ENCODE measurements at regions not wholly inside any gene's neighbourhood (a gene's known extent, or its start where the extent isn't known, plus 50 kb on each side); places are given as distances from the start of the nearest gene placed in this dataset.

DNA sequence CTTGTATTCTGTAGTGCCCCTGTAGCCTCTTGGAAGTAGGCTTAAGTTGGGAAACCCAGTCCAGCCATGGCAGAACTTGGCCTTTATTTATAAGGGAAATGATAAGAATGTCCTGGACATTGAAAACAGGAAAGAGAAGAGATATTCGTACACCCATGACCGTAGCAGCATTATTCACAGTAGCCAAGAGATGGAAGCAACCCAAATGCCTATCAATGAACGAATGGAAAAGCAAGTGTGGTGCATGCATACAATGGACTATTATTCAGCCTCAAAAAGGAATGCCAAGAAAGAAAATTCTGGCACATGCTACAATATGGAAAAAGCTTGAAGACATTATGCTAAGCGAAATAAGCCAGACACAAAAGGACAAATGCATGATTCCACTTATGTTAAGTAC lies 315.3 kb downstream of the CXCL12 start:
- Histone ChIP-seq H3K27ac (ENCODE audit: low read length) (no peak overlapping the region), H3K9me2 (replicated peaks; ENCODE audit: insufficient read depth, low read length) (no peaks in the 10 kb centered on the region), H4K20me1 (ENCODE audit: insufficient read depth, low read length) (no peaks in the 10 kb centered on the region), H3K9ac (ENCODE audit: low read length) (no peak overlapping the region), H3F3A (ENCODE audit: insufficient read depth, low read length) (no peaks in the 10 kb centered on the region), H3K4me2 (ENCODE audit: low read depth, low read length) (no peak overlapping the region), H2AFZ (ENCODE audit: low read length) (no peak overlapping the region), H3K4me3 (ENCODE audit: low read length) (no peak overlapping the region), H3K79me2 (ENCODE audit: low read length) (no peaks in the 10 kb centered on the region), H3K27me3 (replicated peaks; ENCODE audit: insufficient read depth, low read length) (no peaks in the 10 kb centered on the region), H3K9me3 (replicated peaks; ENCODE audit: insufficient read depth, low read length) (no peaks in the 10 kb centered on the region), H3K4me1 (ENCODE audit: low read length) (no peaks in the 10 kb centered on the region), H3K36me3 (replicated peaks; ENCODE audit: insufficient read depth, low read length) (no peaks in the 10 kb centered on the region)
- TF ChIP-seq, protein P1, sequence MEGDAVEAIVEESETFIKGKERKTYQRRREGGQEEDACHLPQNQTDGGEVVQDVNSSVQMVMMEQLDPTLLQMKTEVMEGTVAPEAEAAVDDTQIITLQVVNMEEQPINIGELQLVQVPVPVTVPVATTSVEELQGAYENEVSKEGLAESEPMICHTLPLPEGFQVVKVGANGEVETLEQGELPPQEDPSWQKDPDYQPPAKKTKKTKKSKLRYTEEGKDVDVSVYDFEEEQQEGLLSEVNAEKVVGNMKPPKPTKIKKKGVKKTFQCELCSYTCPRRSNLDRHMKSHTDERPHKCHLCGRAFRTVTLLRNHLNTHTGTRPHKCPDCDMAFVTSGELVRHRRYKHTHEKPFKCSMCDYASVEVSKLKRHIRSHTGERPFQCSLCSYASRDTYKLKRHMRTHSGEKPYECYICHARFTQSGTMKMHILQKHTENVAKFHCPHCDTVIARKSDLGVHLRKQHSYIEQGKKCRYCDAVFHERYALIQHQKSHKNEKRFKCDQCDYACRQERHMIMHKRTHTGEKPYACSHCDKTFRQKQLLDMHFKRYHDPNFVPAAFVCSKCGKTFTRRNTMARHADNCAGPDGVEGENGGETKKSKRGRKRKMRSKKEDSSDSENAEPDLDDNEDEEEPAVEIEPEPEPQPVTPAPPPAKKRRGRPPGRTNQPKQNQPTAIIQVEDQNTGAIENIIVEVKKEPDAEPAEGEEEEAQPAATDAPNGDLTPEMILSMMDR (IDR thresholded peaks at IDR 0.05; ENCODE audit: low read length) = no peak
- TF ChIP-seq EZH2phosphoT487 (IDR thresholded peaks at IDR 0.05; ENCODE audit: low read length) (no peak), EZH2 (optimal IDR thresholded peaks at IDR 0.05; ENCODE audit: low read depth, low read length) (no peak)
- DNase-seq = no peak

DNA sequence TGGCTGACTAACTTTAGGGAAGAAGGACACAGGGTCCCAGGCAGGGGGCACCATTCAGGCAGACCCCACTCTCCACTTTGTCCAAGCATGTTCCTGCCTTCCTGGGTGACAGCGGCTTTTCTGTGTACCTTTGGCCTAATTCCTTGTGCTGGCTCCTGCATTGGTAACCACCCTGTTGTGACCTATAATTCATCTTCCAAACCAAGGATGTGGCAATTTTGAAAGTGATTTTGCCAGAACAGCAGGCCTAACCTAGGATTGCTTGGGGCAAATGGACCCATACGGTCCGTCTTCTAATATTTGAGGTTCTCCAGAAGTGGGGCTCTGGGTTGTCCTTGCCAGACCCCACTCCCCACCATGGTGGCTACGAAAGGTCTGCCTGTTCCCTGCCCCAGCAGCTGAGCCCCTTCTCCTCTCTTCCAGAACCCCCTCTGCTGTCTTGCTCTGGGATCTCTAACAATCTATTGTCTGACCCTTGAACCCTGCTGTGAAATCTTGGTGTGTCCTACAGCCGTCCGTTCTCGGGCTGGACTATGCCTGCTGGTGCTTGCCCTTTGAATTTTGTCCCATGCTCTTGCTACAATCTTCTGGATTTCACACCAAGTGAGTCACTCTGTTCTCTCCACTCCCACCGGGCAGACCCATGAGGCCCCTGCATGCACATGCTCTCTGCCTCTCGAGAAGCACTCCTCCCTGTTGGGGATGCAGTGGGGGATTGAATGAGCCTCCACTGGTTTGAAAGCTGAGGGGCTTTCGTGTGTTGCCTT lies 316.0 kb downstream of the CXCL12 start:
- TF ChIP-seq EZH2phosphoT487 (IDR thresholded peaks at IDR 0.05; ENCODE audit: low read length) (no peak), EZH2 (optimal IDR thresholded peaks at IDR 0.05; ENCODE audit: low read depth, low read length) (no peak)
- TF ChIP-seq, protein P1 (IDR thresholded peaks at IDR 0.05; ENCODE audit: low read length) = no peak

DNA sequence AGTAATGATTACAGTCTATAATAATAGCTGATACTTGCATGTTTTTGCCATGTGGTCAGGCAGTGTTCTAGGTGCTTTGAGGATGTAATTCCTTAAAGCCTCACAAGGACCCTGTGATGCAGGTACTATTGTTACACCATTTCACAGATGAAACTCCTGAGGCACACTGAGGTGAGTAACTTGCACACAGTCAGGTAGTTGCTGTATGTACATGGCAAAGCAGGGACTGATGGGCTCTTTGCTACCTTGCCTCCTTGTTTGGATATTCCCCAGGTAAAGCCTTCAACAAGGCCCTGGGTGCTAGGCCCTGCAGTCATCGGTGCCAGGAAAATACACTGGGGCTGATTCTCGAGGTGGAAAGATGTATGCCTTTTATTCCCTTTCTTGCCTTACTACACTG lies 317.5 kb downstream of the CXCL12 start:
- H3K27ac ChIP-seq (ENCODE audit: low read length) = no peak overlapping the region
- no peak overlapping the region for H3K9ac ChIP-seq (ENCODE audit: low read length)
- H3K27me3 ChIP-seq (replicated peaks; ENCODE audit: insufficient read depth, low read length) = no peaks in the 10 kb centered on the region
- H4K20me1 ChIP-seq (ENCODE audit: insufficient read depth, low read length) = no peaks in the 10 kb centered on the region
- no peak overlapping the region for H3K4me3 ChIP-seq (ENCODE audit: low read length)
- H3K4me2 ChIP-seq (ENCODE audit: low read depth, low read length) = no peak overlapping the region
- no peaks in the 10 kb centered on the region for H3K36me3 ChIP-seq (replicated peaks; ENCODE audit: insufficient read depth, low read length)
- DNase-seq = no peak
- H3K9me2 ChIP-seq (replicated peaks; ENCODE audit: insufficient read depth, low read length) = no peaks in the 10 kb centered on the region
- H3K4me1 ChIP-seq (ENCODE audit: low read length) = no peaks in the 10 kb centered on the region
- no peak overlapping the region for H2AFZ ChIP-seq (ENCODE audit: low read length)
- no peaks in the 10 kb centered on the region for H3F3A ChIP-seq (ENCODE audit: insufficient read depth, low read length)
- no peak for TF ChIP-seq EZH2phosphoT487 (IDR thresholded peaks at IDR 0.05; ENCODE audit: low read length)
- TF ChIP-seq, protein P1 (IDR thresholded peaks at IDR 0.05; ENCODE audit: low read length) = no peak
- TF ChIP-seq EZH2 (optimal IDR thresholded peaks at IDR 0.05; ENCODE audit: low read depth, low read length) = no peak
- no peaks in the 10 kb centered on the region for H3K79me2 ChIP-seq (ENCODE audit: low read length)
- no peaks in the 10 kb centered on the region for H3K9me3 ChIP-seq (replicated peaks; ENCODE audit: insufficient read depth, low read length)

More for the DNA sequence above, 316.0 kb downstream of the CXCL12 start:
- H3K27me3 ChIP-seq (replicated peaks; ENCODE audit: insufficient read depth, low read length) = no peaks in the 10 kb centered on the region
- DNase-seq = no peak
- H3K9me2 ChIP-seq (replicated peaks; ENCODE audit: insufficient read depth, low read length) = no peaks in the 10 kb centered on the region
- H3K4me1 ChIP-seq (ENCODE audit: low read length) = no peaks in the 10 kb centered on the region
- no peaks in the 10 kb centered on the region for H3K79me2 ChIP-seq (ENCODE audit: low read length)
- H3F3A ChIP-seq (ENCODE audit: insufficient read depth, low read length) = no peaks in the 10 kb centered on the region
- no peaks in the 10 kb centered on the region for H3K9me3 ChIP-seq (replicated peaks; ENCODE audit: insufficient read depth, low read length)
- H4K20me1 ChIP-seq (ENCODE audit: insufficient read depth, low read length) = no peaks in the 10 kb centered on the region
- no peak overlapping the region for H2AFZ ChIP-seq (ENCODE audit: low read length)
- no peaks in the 10 kb centered on the region for H3K36me3 ChIP-seq (replicated peaks; ENCODE audit: insufficient read depth, low read length)
- H3K4me3 ChIP-seq (ENCODE audit: low read length) = no peak overlapping the region
- no peak overlapping the region for H3K27ac ChIP-seq (ENCODE audit: low read length)
- no peak overlapping the region for H3K4me2 ChIP-seq (ENCODE audit: low read depth, low read length)
- H3K9ac ChIP-seq (ENCODE audit: low read length) = no peak overlapping the region
